ENCODE measurements at regions not wholly inside any gene's neighbourhood (a gene's known extent, or its start where the extent isn't known, plus 50 kb on each side); places are given as distances from the start of the nearest gene placed in this dataset.
A peak's percentile ranks its signal among the peaks of the same experiment; 100 is the strongest.

GRCh38 chr17:69945698-69946185 lies 129.3 kb upstream of the KCNJ16 start:
- no peak for TF ChIP-seq CTCF (IDR thresholded peaks at IDR 0.05; ENCODE audit: insufficient read depth, low read length, poor library complexity, severe bottlenecking)
- no peak for TF ChIP-seq EZH2phosphoT487 (conservative IDR thresholded peaks at IDR 0.05; ENCODE audit: low read length)
- Histone ChIP-seq H3K9me3 (ENCODE audit: insufficient read depth, low read length) (no peaks in the 10 kb centered on the region), H4K20me1 (ENCODE audit: low read depth, low read length) (no peaks in the 10 kb centered on the region; the same call in 1 of the 2 replicates), H3F3A (ENCODE audit: insufficient read depth) (no peaks in the 10 kb centered on the region), H3K27me3 (ENCODE audit: low read length) (no peaks in the 10 kb centered on the region), H2AFZ (ENCODE audit: low read depth, low read length, severe bottlenecking) (no peak overlapping the region), H3K9ac (ENCODE audit: low read length) (no peak overlapping the region), H3K4me3 (ENCODE audit: insufficient read depth, low read length, poor library complexity, severe bottlenecking) (no peak overlapping the region), H3K4me2 (ENCODE audit: low read depth, low read length, poor library complexity, severe bottlenecking) (no peak overlapping the region), H3K27ac (ENCODE audit: low read depth, low read length) (no peak overlapping the region), H3K9me2 (replicated peaks; ENCODE audit: insufficient read depth, low read length) (no peaks in the 10 kb centered on the region), H3K79me2 (ENCODE audit: insufficient read depth, low read length) (no peaks in the 10 kb centered on the region), H3K36me3 (ENCODE audit: low read length) (no peaks in the 10 kb centered on the region)

GRCh38 chr17:69947027-69947759 lies 127.8 kb upstream of the KCNJ16 start:
- H3K27ac ChIP-seq (ENCODE audit: low read depth, low read length) = no peak overlapping the region
- H3K4me2 ChIP-seq (ENCODE audit: low read depth, low read length, poor library complexity, severe bottlenecking) = peak overlapping the region; percentile 12
- no peak overlapping the region for H3K9ac ChIP-seq (ENCODE audit: low read length)
- H3F3A ChIP-seq (ENCODE audit: insufficient read depth) = no peaks in the 10 kb centered on the region
- H3K9me2 ChIP-seq (replicated peaks; ENCODE audit: insufficient read depth, low read length) = no peaks in the 10 kb centered on the region
- no peaks in the 10 kb centered on the region; the same call in 1 of the 2 replicates for H4K20me1 ChIP-seq (ENCODE audit: low read depth, low read length)
- no peaks in the 10 kb centered on the region for H3K9me3 ChIP-seq (ENCODE audit: insufficient read depth, low read length)
- H3K36me3 ChIP-seq (ENCODE audit: low read length) = no peaks in the 10 kb centered on the region
- no peak for TF ChIP-seq EZH2phosphoT487 (conservative IDR thresholded peaks at IDR 0.05; ENCODE audit: low read length)
- TF ChIP-seq CTCF (IDR thresholded peaks at IDR 0.05; ENCODE audit: insufficient read depth, low read length, poor library complexity, severe bottlenecking) = no peak
- no peaks in the 10 kb centered on the region for H3K79me2 ChIP-seq (ENCODE audit: insufficient read depth, low read length)
- no peak overlapping the region for H3K4me3 ChIP-seq (ENCODE audit: insufficient read depth, low read length, poor library complexity, severe bottlenecking)
- H2AFZ ChIP-seq (ENCODE audit: low read depth, low read length, severe bottlenecking) = peak overlapping the region; percentile 60
- no peaks in the 10 kb centered on the region for H3K27me3 ChIP-seq (ENCODE audit: low read length)

GRCh38 chr17:69948406-69948805 lies 126.6 kb upstream of the KCNJ16 start:
- Histone ChIP-seq H3F3A (ENCODE audit: insufficient read depth) (no peaks in the 10 kb centered on the region), H3K36me3 (ENCODE audit: low read length) (no peaks in the 10 kb centered on the region), H3K27me3 (ENCODE audit: low read length) (no peaks in the 10 kb centered on the region), H4K20me1 (ENCODE audit: low read depth, low read length) (no peaks in the 10 kb centered on the region; the same call in 1 of the 2 replicates), H3K27ac (ENCODE audit: low read depth, low read length) (no peak overlapping the region), H3K79me2 (ENCODE audit: insufficient read depth, low read length) (no peaks in the 10 kb centered on the region), H3K4me2 (ENCODE audit: low read depth, low read length, poor library complexity, severe bottlenecking) (no peak overlapping the region), H3K9me2 (replicated peaks; ENCODE audit: insufficient read depth, low read length) (no peaks in the 10 kb centered on the region), H3K4me3 (ENCODE audit: insufficient read depth, low read length, poor library complexity, severe bottlenecking) (no peak overlapping the region), H3K9ac (ENCODE audit: low read length) (no peak overlapping the region), H3K9me3 (ENCODE audit: insufficient read depth, low read length) (no peaks in the 10 kb centered on the region), H2AFZ (ENCODE audit: low read depth, low read length, severe bottlenecking) (no peak overlapping the region)
- no peak for TF ChIP-seq EZH2phosphoT487 (conservative IDR thresholded peaks at IDR 0.05; ENCODE audit: low read length)
- TF ChIP-seq CTCF (IDR thresholded peaks at IDR 0.05; ENCODE audit: insufficient read depth, low read length, poor library complexity, severe bottlenecking) = no peak

Measured in SU-DHL-6 (cell line).